ENCODE measurements at regions not wholly inside any gene's neighbourhood (a gene's known extent, or its start where the extent isn't known, plus 50 kb on each side); places are given as distances from the start of the nearest gene placed in this dataset.

- H3K4me3 ChIP-seq (ENCODE audit: control insufficient read depth, low read depth, low read length), result no peak overlapping the region
- no peak for DNase-seq (ENCODE audit: low read depth)
- no peak for TF ChIP-seq CTCF (conservative IDR thresholded peaks at IDR 0.05; ENCODE audit: control insufficient read depth, insufficient read depth, low read depth, low read length)
These were observed 96.0 kb upstream of the JCAD start for GRCh38 chr10:30155401-30155800.

GRCh38 chr10:30154561-30154960, 95.2 kb upstream of the JCAD start:
- TF ChIP-seq CTCF (conservative IDR thresholded peaks at IDR 0.05; ENCODE audit: control insufficient read depth, insufficient read depth, low read depth, low read length), result no peak
- no peak for DNase-seq (ENCODE audit: low read depth)
- no peak overlapping the region for H3K4me3 ChIP-seq (ENCODE audit: control insufficient read depth, low read depth, low read length)

- TF ChIP-seq CTCF (conservative IDR thresholded peaks at IDR 0.05; ENCODE audit: control insufficient read depth, insufficient read depth, low read depth, low read length), result no peak
- H3K4me3 ChIP-seq (ENCODE audit: control insufficient read depth, low read depth, low read length), result no peak overlapping the region
- DNase-seq (ENCODE audit: low read depth), result no peak
These were observed 94.7 kb upstream of the JCAD start for GRCh38 chr10:30154126-30154525.

- TF ChIP-seq CTCF (conservative IDR thresholded peaks at IDR 0.05; ENCODE audit: control insufficient read depth, insufficient read depth, low read depth, low read length), result peak; percentile 6
- peak; percentile 92 for DNase-seq (ENCODE audit: low read depth)
These were observed 92.4 kb upstream of the JCAD start for GRCh38 chr10:30151581-30152389.

GRCh38 chr10:30141423-30141822, 82.0 kb upstream of the JCAD start:
- TF ChIP-seq CTCF (conservative IDR thresholded peaks at IDR 0.05; ENCODE audit: control insufficient read depth, insufficient read depth, low read depth, low read length), result no peak

More at GRCh38 chr10:30151581-30152389, 92.4 kb upstream of the JCAD start:
- H3K4me3 ChIP-seq (ENCODE audit: control insufficient read depth, low read depth, low read length), result no peak overlapping the region

GRCh38 chr10:30134171-30134945, 75.0 kb upstream of the JCAD start:
- no peak for TF ChIP-seq CTCF (conservative IDR thresholded peaks at IDR 0.05; ENCODE audit: control insufficient read depth, insufficient read depth, low read depth, low read length)
- H3K4me3 ChIP-seq (ENCODE audit: control insufficient read depth, low read depth, low read length), result no peak overlapping the region

More at GRCh38 chr10:30141423-30141822, 82.0 kb upstream of the JCAD start:
- no peak overlapping the region for H3K4me3 ChIP-seq (ENCODE audit: control insufficient read depth, low read depth, low read length)
- DNase-seq (ENCODE audit: low read depth), result no peak

More at GRCh38 chr10:30134171-30134945, 75.0 kb upstream of the JCAD start:
- DNase-seq (ENCODE audit: low read depth), result no peak
